Dedifferentiated amniotic fluid mesenchymal stem cell (primary cell): ENCODE measurements at regions not wholly inside any gene's neighbourhood (a gene's known extent, or its start where the extent isn't known, plus 50 kb on each side); places are given as distances from the start of the nearest gene placed in this dataset.

Experiments used
- DNase-seq: peaks from one replicate; pipeline ENCODE4 v3.0.0-alpha.2; 2016; ENCODE audit errors: extremely low spot score

- DNase-seq = no peak
Observed at GRCh38 chr4:96524311-96524875, 684.5 kb downstream of the PDHA2 start.

GRCh38 chr4:96525898-96526297, 686.0 kb downstream of the PDHA2 start:
- DNase-seq = no peak

- no peak for DNase-seq
Observed at GRCh38 chr4:96526625-96527024, 686.7 kb downstream of the PDHA2 start.

- DNase-seq = no peak
Observed at GRCh38 chr4:96531836-96532235, 691.9 kb downstream of the PDHA2 start.

GRCh38 chr4:96543346-96543745, 703.5 kb downstream of the PDHA2 start:
- no peak for DNase-seq

GRCh38 chr4:96558466-96558865, 718.6 kb downstream of the PDHA2 start:
- no peak for DNase-seq

GRCh38 chr4:96566755-96567154, 726.9 kb downstream of the PDHA2 start:
- no peak for DNase-seq

- no peak for DNase-seq
Observed at GRCh38 chr4:96585304-96585703, 745.4 kb downstream of the PDHA2 start.

GRCh38 chr4:96593422-96593821, 753.5 kb downstream of the PDHA2 start:
- DNase-seq = no peak

- no peak for DNase-seq
Observed at GRCh38 chr4:96598465-96598864, 758.6 kb downstream of the PDHA2 start.

GRCh38 chr4:96599752-96600151, 759.9 kb downstream of the PDHA2 start:
- no peak for DNase-seq

GRCh38 chr4:96602661-96603060, 762.8 kb downstream of the PDHA2 start:
- no peak for DNase-seq

- DNase-seq = no peak
Observed at GRCh38 chr4:96603641-96604040, 763.7 kb downstream of the PDHA2 start.

- no peak for DNase-seq
Observed at GRCh38 chr4:96606451-96606850, 766.6 kb downstream of the PDHA2 start.

GRCh38 chr4:96626023-96626422, 786.1 kb downstream of the PDHA2 start:
- no peak for DNase-seq

- DNase-seq = no peak
Observed at GRCh38 chr4:96630839-96631238, 790.9 kb downstream of the PDHA2 start.

GRCh38 chr4:96637971-96638412, 798.1 kb downstream of the PDHA2 start:
- DNase-seq = no peak

GRCh38 chr4:96639932-96640331, 800.0 kb downstream of the PDHA2 start:
- DNase-seq = no peak

- no peak for DNase-seq
Observed at GRCh38 chr4:96642490-96642889, 802.6 kb downstream of the PDHA2 start.

GRCh38 chr4:96646146-96646545, 806.3 kb downstream of the PDHA2 start:
- DNase-seq = no peak

GRCh38 chr4:96649536-96649935, 809.6 kb downstream of the PDHA2 start:
- DNase-seq = no peak

GRCh38 chr4:96652158-96652557, 812.3 kb downstream of the PDHA2 start:
- no peak for DNase-seq

GRCh38 chr4:96652821-96653220, 812.9 kb downstream of the PDHA2 start:
- DNase-seq = no peak

- no peak for DNase-seq
Observed at GRCh38 chr4:96654045-96654444, 814.2 kb downstream of the PDHA2 start.
